Hepatocyte (in vitro differentiated cells): ENCODE measurements at regions not wholly inside any gene's neighbourhood (a gene's known extent, or its start where the extent isn't known, plus 50 kb on each side); places are given as distances from the start of the nearest gene placed in this dataset.

Experiments used
- CTCF ChIP-seq: fragments of 200-600 bp; sonication (generic); IDR thresholded peaks from 2 replicates; pipeline ENCODE4 v1.5.1; 2016; ENCODE audit warnings: antibody characterized with exemption, mild to moderate bottlenecking; ENCODE audit not compliant: poor library complexity
- EZH2phosphoT487 ChIP-seq: fragments of 200-600 bp; sonication (generic); IDR thresholded peaks from one replicate; pipeline ENCODE4 v1.6.1; 2018; ENCODE audit warnings: antibody characterized with exemption, mild to moderate bottlenecking, low read depth, moderate library complexity; ENCODE audit not compliant: unreplicated experiment, severe bottlenecking

GRCh38 chr1:56148326-56149193 lies 430.8 kb downstream of the PLPP3 start:
- TF ChIP-seq CTCF: peak; percentile 24
- TF ChIP-seq EZH2phosphoT487: no peak
